Endometrium (tissue), 2 donors: ENCODE measurements at regions not wholly inside any gene's neighbourhood (a gene's known extent, or its start where the extent isn't known, plus 50 kb on each side); places are given as distances from the start of the nearest gene placed in this dataset.

ENCODE experiments used
- FAIRE-seq: peaks from 2 replicates; lab custom pipeline; 2012; peaks lifted over from hg19 to GRCh38; lab: Jason Lieb, UNC
- donor health status: control.
- donor health status: control.

- no peak for FAIRE-seq
Observed at GRCh38 chr15:72965671-72966070, 86.6 kb upstream of the NEO1 start.

GRCh38 chr15:72964542-72964941 is 87.7 kb upstream of the NEO1 start:
- FAIRE-seq: no peak

GRCh38 chr15:72964135-72964534 is 88.1 kb upstream of the NEO1 start:
- no peak for FAIRE-seq

GRCh38 chr15:72962054-72962702 is 90.1 kb upstream of the NEO1 start:
- no peak for FAIRE-seq

GRCh38 chr15:72961346-72961745 is 90.9 kb upstream of the NEO1 start:
- no peak for FAIRE-seq

- FAIRE-seq: no peak
Observed at GRCh38 chr15:72958634-72959033, 93.6 kb upstream of the NEO1 start.

GRCh38 chr15:72953306-72953705 is 99.0 kb upstream of the NEO1 start:
- FAIRE-seq: no peak

- no peak for FAIRE-seq
Observed at GRCh38 chr15:72952151-72952550, 100.1 kb upstream of the NEO1 start.

GRCh38 chr15:72948662-72949061 is 103.6 kb upstream of the NEO1 start:
- no peak for FAIRE-seq

- no peak for FAIRE-seq
Observed at GRCh38 chr15:72947709-72948108, 104.6 kb upstream of the NEO1 start.

- no peak for FAIRE-seq
Observed at GRCh38 chr15:72944565-72944964, 107.7 kb upstream of the NEO1 start.

GRCh38 chr15:72940229-72940622 is 112.0 kb upstream of the NEO1 start:
- FAIRE-seq: no peak

GRCh38 chr15:72939514-72940228 is 112.6 kb upstream of the NEO1 start:
- no peak for FAIRE-seq

- FAIRE-seq: no peak
Observed at GRCh38 chr15:72936691-72937679, 115.3 kb upstream of the NEO1 start.

GRCh38 chr15:72936237-72936636 is 116.0 kb upstream of the NEO1 start:
- no peak for FAIRE-seq

GRCh38 chr15:72935521-72935920 is 116.7 kb upstream of the NEO1 start:
- no peak for FAIRE-seq

- FAIRE-seq: no peak
Observed at GRCh38 chr15:72934921-72935320, 117.3 kb upstream of the NEO1 start.

- no peak for FAIRE-seq
Observed at GRCh38 chr15:72933976-72934375, 118.3 kb upstream of the NEO1 start.

GRCh38 chr15:72932472-72932871 is 119.8 kb upstream of the NEO1 start:
- no peak for FAIRE-seq

- FAIRE-seq: no peak
Observed at GRCh38 chr15:72927451-72927850, 124.8 kb upstream of the NEO1 start.

GRCh38 chr15:72925661-72926060 is 126.6 kb upstream of the NEO1 start:
- no peak for FAIRE-seq

- FAIRE-seq: no peak
Observed at GRCh38 chr15:72923289-72923688, 129.0 kb upstream of the NEO1 start.

GRCh38 chr15:72920551-72920950 is 131.7 kb upstream of the NEO1 start:
- FAIRE-seq: no peak
